Rectal smooth muscle tissue (tissue), 1 donor: ENCODE measurements at regions not wholly inside any gene's neighbourhood (a gene's known extent, or its start where the extent isn't known, plus 50 kb on each side); places are given as distances from the start of the nearest gene placed in this dataset.

Experiments
- H3K27ac ChIP-seq: one replicate; pipeline ENCODE4 v1.7.0; 2013; ENCODE audit warnings: low read depth, low read length, inconsistent platforms
- H3K27me3 ChIP-seq: one replicate; pipeline ENCODE4 v1.7.0; 2013; ENCODE audit warnings: low read length; ENCODE audit not compliant: control insufficient read depth, insufficient read depth
- H3K36me3 ChIP-seq: one replicate; pipeline ENCODE4 v1.7.0; 2013; ENCODE audit warnings: low read length; ENCODE audit not compliant: control insufficient read depth, insufficient read depth
- H3K4me1 ChIP-seq: one replicate; pipeline ENCODE4 v1.7.0; 2013; ENCODE audit warnings: low read length; ENCODE audit not compliant: control insufficient read depth, insufficient read depth
- H3K4me3 ChIP-seq: one replicate; pipeline ENCODE4 v1.7.0; 2013; ENCODE audit warnings: low read length
- H3K9ac ChIP-seq: one replicate; pipeline ENCODE4 v1.7.0; 2013; ENCODE audit warnings: low read length

- H3K36me3 ChIP-seq, result no peaks in the 10 kb centered on the region
- no peak overlapping the region for H3K4me3 ChIP-seq
- no peak overlapping the region for H3K9ac ChIP-seq
- no peaks in the 10 kb centered on the region for H3K4me1 ChIP-seq
- no peak overlapping the region for H3K27ac ChIP-seq
- no peaks in the 10 kb centered on the region for H3K27me3 ChIP-seq
Observed at GRCh38 chr9:81244631-81245030, 444.7 kb downstream of the TLE1 start.

- Histone ChIP-seq H3K36me3 (no peaks in the 10 kb centered on the region), H3K27ac (no peak overlapping the region), H3K9ac (no peak overlapping the region), H3K4me3 (no peak overlapping the region), H3K27me3 (no peaks in the 10 kb centered on the region), H3K4me1 (no peaks in the 10 kb centered on the region)
Observed at GRCh38 chr9:81242866-81243265, 446.5 kb downstream of the TLE1 start.

GRCh38 chr9:81239388-81239787, 450.0 kb downstream of the TLE1 start:
- Histone ChIP-seq H3K4me3 (no peak overlapping the region), H3K4me1 (no peaks in the 10 kb centered on the region), H3K27me3 (no peaks in the 10 kb centered on the region), H3K36me3 (no peaks in the 10 kb centered on the region), H3K9ac (no peak overlapping the region), H3K27ac (no peak overlapping the region)

- Histone ChIP-seq H3K9ac (no peak overlapping the region), H3K4me3 (no peak overlapping the region), H3K36me3 (no peaks in the 10 kb centered on the region), H3K4me1 (no peaks in the 10 kb centered on the region), H3K27me3 (no peaks in the 10 kb centered on the region), H3K27ac (no peak overlapping the region)
Observed at GRCh38 chr9:81237565-81238231, 451.6 kb downstream of the TLE1 start.

GRCh38 chr9:81234924-81235610, 454.3 kb downstream of the TLE1 start:
- H3K27ac ChIP-seq, result no peak overlapping the region
- H3K4me3 ChIP-seq, result no peak overlapping the region
- no peaks in the 10 kb centered on the region for H3K4me1 ChIP-seq
- H3K27me3 ChIP-seq, result no peaks in the 10 kb centered on the region
- H3K9ac ChIP-seq, result no peak overlapping the region
- no peaks in the 10 kb centered on the region for H3K36me3 ChIP-seq

- no peak overlapping the region for H3K9ac ChIP-seq
- no peaks in the 10 kb centered on the region for H3K27me3 ChIP-seq
- no peak overlapping the region for H3K27ac ChIP-seq
- no peak overlapping the region for H3K4me3 ChIP-seq
- no peaks in the 10 kb centered on the region for H3K36me3 ChIP-seq
- no peaks in the 10 kb centered on the region for H3K4me1 ChIP-seq
Observed at GRCh38 chr9:81231011-81231410, 458.3 kb downstream of the TLE1 start.

- H3K9ac ChIP-seq, result no peak overlapping the region
- peaks cover 8% of the 10 kb centered on the region for H3K4me1 ChIP-seq
- no peaks in the 10 kb centered on the region for H3K27me3 ChIP-seq
- no peak overlapping the region for H3K27ac ChIP-seq
- no peak overlapping the region for H3K4me3 ChIP-seq
- no peaks in the 10 kb centered on the region for H3K36me3 ChIP-seq
Observed at GRCh38 chr9:81227507-81228245, 461.7 kb downstream of the TLE1 start.

- H3K27ac ChIP-seq, result no peak overlapping the region
- H3K9ac ChIP-seq, result no peak overlapping the region
- H3K4me1 ChIP-seq, result peaks cover 8% of the 10 kb centered on the region
- H3K27me3 ChIP-seq, result no peaks in the 10 kb centered on the region
- no peak overlapping the region for H3K4me3 ChIP-seq
- no peaks in the 10 kb centered on the region for H3K36me3 ChIP-seq
Observed at GRCh38 chr9:81225596-81225995, 463.8 kb downstream of the TLE1 start.

- Histone ChIP-seq H3K4me1 (peaks cover 8% of the 10 kb centered on the region), H3K27me3 (no peaks in the 10 kb centered on the region), H3K9ac (no peak overlapping the region), H3K4me3 (no peak overlapping the region), H3K36me3 (no peaks in the 10 kb centered on the region), H3K27ac (no peak overlapping the region)
Observed at GRCh38 chr9:81224166-81225081, 464.9 kb downstream of the TLE1 start.

- Histone ChIP-seq H3K27me3 (no peaks in the 10 kb centered on the region), H3K27ac (no peak overlapping the region), H3K36me3 (no peaks in the 10 kb centered on the region), H3K4me3 (no peak overlapping the region), H3K9ac (no peak overlapping the region), H3K4me1 (no peaks in the 10 kb centered on the region)
Observed at GRCh38 chr9:81214975-81215374, 474.4 kb downstream of the TLE1 start.

- no peaks in the 10 kb centered on the region for H3K27me3 ChIP-seq
- H3K36me3 ChIP-seq, result no peaks in the 10 kb centered on the region
- no peak overlapping the region for H3K27ac ChIP-seq
- H3K9ac ChIP-seq, result no peak overlapping the region
- H3K4me1 ChIP-seq, result no peaks in the 10 kb centered on the region
- no peak overlapping the region for H3K4me3 ChIP-seq
Observed at GRCh38 chr9:81213456-81213855, 475.9 kb downstream of the TLE1 start.

GRCh38 chr9:81211741-81212140, 477.6 kb downstream of the TLE1 start:
- no peak overlapping the region for H3K27ac ChIP-seq
- no peak overlapping the region for H3K9ac ChIP-seq
- no peaks in the 10 kb centered on the region for H3K36me3 ChIP-seq
- no peak overlapping the region for H3K4me3 ChIP-seq
- H3K4me1 ChIP-seq, result no peaks in the 10 kb centered on the region
- H3K27me3 ChIP-seq, result no peaks in the 10 kb centered on the region
